NCI-H748 (cell line): ENCODE measurements at regions not wholly inside any gene's neighbourhood (a gene's known extent, or its start where the extent isn't known, plus 50 kb on each side); places are given as distances from the start of the nearest gene placed in this dataset.

Experiments
- DNase-seq: peaks from one replicate; lab custom pipeline; 2025; ENCODE audit not compliant: unreplicated experiment; lab: John Stamatoyannopoulos, UW

DNA sequence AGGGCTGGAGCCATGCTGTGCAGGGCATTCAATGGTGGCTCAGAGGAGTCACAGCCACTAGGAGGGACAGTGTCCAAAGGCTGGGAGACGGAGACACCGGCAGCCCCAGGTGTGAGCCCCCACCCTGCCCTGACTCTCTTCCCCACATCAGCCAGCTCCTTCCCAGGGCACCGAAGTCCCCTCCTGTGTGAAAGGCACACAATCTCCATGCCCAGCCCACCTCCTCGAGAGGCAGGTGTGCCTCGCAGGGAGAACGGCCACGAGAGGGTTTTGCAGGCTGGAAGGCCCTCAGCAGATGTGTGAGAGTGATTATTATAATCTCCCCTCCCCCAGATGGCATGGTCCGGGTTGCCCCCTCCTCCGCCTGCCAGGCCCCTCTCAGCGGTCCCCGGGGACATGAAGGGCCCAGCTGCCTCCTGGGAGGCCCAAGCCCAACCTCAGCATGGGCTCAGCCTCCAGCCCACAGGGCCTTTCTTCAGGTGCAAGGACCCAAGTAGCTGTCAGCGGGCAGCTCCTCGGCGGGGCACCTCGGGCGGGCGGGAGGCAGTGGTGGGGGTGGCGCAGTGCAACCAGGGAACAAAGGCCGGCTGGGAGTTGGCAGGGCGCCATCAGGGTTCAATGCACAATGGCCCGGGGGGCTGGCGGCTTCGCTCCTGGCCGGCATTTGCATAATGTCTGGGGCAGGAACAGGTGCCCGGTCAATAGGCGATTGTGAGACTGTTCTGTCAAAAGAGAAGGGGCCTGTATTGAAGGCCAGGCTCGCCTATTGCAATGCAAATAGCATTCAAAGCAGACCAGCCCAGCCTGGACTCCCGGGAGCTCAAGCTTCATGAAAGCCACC is 155.3 kb upstream of the ZMIZ1 start:
- DNase-seq: peak; percentile 96

DNA sequence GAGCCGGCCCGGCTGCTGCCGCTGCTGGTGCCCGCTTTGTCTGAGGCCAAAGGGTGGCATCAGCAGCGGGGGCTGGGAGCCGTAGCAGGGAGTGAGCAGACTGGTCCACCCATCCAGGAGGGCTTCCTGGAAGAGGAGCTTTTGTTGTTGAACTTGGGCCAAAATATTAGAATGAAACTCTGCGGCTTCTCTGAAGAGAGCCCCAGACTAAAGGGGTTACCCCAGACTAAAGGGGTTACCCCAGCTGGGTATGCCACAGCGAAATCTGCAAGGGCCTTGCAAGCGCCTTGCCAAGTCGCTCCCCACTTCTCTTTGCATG is 154.7 kb upstream of the ZMIZ1 start:
- DNase-seq: no peak

DNA sequence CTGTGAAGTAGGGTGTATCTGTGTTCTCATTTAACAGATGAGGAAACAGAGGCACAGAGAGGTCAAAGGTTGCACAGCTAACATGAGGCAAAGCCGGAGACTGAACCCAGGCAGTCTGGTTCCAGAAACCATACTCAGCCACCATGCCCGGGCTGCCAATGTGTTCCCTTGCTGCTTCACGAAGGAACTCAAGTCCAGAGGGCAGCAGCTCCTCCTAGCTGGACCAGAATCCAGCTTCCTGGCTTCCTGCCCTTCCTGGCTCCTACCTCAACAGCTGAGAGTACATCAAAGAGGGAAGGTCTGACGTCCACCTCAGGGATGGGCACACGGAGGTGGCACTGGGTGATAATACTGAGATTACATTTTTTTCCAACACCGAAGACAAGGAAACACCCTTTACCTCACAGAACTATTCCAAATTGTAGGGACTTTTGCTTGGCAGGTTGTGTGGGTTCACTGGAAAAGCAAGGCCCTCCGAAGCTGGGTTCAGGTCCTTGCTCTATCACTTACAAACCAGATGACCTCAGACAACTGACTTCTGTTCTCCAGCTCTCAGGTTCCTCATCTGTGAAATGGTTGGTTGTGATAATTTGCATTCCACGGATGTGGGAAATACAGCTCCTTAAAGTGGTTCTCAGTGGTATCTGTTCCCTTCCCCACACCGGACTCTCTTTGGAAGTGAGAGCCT is 154.1 kb upstream of the ZMIZ1 start:
- no peak for DNase-seq

DNA sequence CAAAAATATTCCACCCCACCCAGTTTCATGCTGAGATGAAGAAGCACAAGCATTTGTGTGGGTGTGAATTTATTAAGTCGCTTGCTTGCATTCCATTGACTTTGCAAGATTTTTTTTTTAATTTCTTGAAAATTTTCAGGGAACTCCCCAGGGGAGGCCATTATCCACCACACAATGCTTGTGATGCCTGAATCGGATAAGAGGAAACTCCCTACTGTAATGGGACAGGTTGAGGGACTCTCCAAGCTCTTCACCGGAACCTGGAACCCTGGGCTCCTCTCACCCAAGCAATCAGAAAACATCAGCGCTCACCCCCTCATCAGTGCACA is 153.6 kb upstream of the ZMIZ1 start:
- no peak for DNase-seq

DNA sequence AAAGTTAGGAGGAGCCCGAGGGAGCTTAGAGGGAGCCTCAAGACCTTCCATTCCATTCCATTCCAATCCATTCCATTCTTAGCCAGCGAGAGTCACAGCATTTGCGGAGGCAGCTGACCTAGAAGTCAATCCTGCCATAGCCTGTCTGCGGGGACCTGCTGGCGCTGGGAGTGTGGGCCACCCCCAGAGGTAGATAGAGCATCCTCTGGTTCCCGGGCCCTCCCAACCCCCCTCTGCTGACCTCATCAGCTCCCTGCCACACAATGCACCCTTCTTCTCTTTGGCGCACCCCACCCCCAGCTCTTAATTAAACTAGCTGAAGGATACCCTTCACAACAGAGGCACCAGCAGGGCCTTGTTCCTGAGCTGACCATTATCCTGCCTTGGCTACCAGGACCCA is 152.5 kb upstream of the ZMIZ1 start:
- no peak for DNase-seq

DNA sequence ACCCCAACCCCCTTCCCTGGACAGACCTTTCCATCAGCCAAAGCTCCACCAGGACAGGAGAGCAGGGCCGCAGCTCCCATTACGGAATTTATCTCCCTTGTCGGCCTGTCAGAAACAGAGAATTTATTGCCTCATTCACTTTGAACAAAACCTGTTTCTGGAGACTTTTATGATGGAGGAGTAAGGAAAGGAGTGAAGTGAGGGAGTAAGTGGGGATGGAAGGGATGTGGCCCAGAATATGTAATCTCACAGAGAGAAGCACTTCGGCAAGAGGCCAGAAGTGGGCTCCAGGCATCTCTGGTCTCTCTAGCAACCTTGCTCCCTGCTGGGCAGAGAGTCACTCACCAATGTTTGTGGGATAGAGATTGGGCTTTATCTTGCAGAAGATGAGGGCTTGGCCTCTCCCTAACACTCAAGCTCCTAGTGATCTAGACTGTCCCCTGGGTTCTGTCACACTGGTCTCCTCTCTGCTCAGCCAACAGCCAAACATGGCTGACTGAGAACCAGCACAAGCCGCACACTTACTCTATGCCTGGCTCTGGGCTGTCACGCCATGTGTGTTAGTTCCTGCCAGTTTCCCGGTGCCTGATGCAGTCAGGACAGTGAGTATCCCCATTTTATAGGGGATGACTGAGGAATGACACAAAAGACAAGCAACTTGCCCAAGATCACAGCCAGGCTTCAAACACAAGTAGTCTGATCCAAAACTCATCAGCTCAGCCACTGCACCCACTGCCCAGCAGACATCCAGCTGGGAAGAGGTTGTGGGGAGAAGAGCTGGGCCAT is 149.4 kb upstream of the ZMIZ1 start:
- no peak for DNase-seq

DNA sequence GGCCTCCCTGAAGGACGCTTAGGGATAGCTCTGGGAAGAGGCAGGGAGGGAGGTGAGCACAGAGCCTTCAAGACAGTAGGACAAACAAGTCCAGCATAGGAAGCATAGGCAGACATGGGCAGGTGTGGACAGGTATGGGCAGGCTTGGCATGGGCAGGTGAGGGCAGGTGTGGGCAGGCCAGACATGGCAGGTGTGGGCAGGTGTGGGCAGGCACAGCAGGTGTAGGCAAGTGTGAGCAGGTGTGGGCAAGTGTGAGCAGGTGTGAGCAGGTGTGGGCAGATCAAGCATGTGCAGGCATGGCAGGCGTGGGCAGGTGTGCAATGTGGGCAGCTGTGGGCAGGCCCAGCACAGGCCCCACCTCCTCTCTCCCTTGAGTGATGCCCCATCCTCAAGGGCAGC is 148.8 kb upstream of the ZMIZ1 start:
- peak; percentile 55 for DNase-seq

DNA sequence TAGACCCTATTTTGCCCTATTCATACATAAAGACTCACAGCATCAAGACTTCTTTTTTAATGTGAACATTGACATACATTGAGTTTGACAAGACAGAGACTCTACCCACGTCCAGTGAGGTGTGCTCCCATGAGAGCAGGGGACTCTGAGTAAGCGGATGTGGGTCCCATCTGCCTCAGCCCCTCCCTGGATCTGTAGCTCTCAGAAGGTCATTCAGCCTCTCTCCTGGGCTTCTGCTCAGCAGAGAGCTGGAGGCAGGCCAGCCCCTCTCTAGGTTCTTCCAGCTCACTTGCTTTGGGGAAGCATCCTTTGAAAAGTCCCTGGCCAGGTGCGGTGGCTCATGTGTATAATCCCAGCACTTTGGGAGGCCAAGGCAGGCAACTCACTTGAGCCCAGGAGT is 146.9 kb upstream of the ZMIZ1 start:
- DNase-seq: no peak

DNA sequence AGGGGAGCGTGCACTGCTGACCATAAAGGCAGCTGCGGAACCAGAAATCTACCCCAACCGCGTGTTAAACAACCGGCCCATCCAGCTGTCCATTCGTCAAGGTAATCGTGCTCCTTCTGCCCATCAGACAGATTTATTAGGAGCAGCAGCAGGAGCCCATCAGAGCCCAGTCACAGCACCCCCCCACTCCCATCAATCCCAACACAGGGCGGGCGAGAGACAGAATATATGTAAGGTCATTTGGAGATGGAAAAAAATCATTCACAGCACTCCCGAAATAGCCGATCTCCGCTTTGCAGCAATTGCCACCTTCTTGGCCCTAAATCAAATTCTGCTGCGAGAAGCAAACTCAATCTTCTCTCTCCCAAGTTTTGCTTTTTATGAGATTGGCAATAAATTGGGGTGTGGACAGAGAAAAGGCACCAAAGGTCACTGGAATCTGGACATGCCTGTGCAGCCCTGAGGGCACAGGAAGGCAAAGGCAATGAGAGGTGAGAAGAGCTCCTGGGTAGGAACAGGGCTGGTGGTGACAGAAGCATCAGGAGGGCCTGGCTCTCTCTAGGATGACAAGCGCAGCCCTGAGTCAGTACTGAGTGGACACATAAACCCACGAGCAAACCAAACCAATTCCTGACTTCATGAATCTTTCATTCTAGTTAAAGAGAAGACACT is 145.0 kb upstream of the ZMIZ1 start:
- DNase-seq: no peak

DNA sequence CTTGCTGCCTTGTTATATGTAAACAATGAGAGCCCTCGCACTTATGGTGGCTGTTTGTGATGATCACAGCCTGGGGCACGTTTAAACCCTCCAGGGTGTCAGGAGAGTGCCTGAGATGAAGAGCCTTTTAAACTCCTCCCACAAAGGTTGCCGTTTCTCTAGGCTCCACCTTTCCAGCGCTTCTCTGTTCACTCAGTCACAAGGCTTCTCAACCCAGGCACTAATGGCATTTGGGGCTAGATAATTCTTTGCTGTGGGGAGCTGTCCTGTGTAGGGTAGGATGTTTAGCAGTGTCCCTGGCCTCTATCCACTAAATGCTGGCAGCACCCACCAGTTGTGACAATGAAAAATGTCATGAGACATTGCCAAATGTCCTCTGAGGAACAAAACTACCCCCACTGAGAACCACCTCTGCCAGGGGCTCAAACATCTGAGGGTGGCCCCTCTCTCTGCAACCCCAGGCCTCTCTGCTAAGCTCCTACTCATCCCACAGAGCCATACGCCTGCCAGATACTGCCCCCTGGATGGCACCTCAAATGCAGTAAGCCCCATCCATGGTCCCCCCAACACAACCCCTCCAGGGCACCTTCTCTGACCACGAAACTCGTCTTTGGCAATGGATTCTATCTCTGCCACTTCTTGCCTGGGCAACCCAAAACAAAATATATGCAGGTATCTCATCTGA is 144.3 kb upstream of the ZMIZ1 start:
- DNase-seq: peak; percentile 21

DNA sequence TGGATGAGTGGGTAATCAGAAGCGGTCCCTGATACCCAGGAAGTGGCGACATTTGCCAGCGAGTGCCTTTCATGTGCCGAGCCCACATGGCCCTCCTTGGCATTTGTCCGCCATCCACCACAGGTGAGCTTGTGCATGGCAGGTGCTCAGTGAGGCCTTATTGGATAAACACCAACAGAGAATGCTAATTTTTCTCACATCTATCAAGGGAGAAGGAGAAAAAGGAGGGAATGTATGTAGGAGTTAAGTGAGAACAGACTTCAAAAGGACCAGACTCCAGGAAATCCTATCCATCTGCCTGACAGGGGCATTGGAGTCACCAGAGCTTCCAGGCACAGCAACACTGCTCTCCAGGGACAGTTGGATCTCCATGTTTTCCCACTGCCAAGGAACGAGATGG is 143.5 kb upstream of the ZMIZ1 start:
- no peak for DNase-seq

DNA sequence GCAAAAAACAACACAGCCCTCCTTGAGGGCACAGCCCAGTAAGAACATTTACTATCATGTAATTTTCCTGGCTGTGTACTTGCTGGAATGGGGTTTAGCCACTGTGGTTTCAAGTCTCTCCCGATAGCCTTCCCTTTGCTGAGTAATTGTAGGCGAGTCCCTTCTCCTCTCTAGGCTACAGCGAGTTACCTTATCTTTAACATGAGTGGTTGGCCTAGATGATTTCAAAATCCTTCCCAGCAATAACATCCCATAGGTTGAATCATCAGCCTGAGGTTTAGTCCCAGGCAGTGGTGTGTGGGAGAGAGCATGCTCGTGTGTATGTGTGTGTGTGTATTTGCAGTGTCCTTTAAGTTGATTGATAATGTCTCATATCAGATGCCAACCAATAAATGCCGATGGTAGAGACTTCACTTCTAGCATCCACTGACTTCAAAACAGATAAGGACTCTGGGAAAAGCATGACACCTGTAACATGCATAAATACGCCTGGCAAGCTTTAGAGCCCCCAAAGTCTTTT is 142.9 kb upstream of the ZMIZ1 start:
- DNase-seq: no peak

DNA sequence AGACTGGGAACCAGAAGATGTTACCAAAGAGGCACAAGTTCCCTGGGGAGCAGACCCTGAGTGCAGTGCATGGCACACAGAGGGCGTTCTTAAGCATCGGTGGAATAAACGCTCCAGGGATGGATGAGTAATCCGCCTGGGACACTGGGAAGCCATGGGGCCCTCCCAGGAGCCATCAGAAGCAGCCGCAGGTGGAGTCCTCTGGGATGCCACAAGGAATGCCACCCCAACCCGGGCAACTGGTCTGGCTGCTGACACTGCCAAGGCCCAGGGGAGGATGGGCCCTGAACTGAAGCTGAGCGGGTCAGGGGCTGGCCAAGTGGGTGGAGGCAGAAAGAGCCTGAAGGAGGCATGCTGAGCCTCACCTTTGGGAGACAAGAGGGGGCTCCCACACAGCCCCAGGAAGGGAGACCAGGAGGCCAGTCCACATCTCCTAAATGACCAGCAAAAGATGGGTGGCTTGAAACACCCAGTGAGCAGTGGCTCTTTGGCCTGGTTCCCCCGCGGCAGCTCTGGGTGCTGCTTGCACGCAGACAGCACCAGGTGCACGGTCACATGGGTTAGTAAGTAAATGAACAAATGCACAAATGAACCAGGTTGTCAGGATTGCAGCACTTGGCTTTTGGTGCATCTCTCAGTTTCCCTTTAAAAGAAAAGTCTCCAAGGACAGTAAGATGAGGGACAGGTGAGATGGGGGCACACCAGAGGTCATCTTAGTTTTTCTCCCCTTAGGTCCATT is 141.3 kb upstream of the ZMIZ1 start:
- DNase-seq: no peak

DNA sequence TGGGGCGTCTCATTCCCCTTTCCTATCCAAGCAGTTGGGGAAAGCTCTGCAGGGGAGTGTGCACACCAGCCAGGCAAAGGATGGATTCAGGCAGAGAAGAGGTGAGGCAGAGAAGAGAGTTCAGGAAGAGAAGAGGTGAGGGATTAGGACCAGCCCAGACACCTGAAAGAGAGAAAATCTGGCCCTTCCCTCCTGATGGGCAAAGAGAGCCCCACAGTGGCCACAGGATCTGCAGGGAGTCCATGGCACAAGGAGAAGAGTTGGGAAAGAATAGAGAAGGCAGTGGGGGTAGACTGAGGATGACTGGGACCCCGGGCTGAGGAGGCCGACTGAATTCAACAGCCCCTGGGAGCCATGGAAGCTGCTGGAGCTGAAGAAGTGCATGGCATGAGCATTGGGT is 140.4 kb upstream of the ZMIZ1 start:
- no peak for DNase-seq

DNA sequence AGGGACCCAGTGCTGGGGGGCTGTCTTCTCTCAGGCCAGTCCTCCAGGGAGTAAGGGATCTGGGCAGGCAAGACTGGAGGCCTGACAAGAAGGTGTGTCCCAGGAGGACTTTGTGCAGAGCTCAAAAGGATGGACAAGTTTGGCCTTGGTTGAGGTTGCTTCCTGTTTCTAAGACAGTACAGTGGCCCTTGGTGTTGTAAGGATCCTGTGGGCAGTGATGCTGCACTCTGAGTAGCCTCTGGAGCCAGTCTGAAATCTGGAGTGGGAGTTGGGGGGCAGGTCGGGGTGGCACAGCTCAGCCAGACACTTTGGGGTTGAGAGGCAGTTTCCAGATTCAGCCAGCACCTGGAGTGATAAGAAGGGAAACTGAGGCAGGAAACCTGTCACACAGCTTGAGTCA is 139.2 kb upstream of the ZMIZ1 start:
- no peak for DNase-seq

DNA sequence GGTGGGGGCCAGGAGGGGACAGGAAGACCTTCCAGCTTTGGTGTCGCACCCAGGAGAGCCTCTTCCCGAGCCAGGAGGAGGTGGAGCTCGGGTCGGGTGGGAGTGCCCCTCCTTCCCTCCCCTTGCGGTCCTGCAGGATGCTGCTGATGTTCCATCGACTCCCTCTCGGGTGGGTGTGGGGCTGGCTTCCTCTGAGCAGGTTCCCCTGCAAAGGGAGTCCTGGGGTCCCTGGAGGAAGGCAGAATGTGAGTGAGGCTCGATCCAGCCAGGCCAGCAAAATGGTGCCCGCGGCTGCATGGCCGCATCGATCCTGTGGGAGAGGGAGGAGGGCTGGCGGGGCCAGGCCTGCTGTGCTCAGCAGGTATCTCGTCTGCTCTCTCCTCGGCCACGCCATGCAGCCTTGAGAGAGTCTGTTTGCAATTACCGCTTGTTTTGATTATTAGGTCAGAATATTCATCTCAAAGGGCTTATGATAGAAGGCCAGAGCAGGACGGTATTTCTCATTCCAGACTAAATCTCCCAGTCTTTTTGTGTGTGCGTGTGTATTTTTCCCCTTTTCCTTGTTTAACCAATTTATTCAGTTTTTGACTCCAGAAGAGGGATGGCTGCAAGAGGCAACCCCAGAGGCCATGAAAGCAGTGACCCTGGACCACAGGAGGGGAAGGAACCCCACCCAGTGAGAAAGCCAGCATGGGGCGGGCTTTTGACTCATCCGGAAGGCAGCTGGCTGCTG is 137.3 kb upstream of the ZMIZ1 start:
- DNase-seq: peak; percentile 44

DNA sequence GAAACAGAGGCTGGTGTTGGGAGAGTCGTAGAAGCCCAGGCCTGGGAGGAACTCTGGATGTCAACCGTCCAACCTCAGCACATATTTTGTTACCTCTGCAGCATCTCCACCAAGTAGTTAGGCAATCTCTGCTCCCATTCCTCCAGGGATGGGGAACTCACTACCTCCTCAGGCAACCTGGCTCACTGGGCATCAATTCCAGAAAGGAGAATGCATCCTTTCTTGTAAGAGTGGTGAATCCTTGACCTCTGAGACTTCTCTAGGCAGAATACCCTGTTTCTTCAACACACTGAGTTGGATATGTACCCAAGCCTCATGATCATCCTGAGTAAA is 136.7 kb upstream of the ZMIZ1 start:
- no peak for DNase-seq

DNA sequence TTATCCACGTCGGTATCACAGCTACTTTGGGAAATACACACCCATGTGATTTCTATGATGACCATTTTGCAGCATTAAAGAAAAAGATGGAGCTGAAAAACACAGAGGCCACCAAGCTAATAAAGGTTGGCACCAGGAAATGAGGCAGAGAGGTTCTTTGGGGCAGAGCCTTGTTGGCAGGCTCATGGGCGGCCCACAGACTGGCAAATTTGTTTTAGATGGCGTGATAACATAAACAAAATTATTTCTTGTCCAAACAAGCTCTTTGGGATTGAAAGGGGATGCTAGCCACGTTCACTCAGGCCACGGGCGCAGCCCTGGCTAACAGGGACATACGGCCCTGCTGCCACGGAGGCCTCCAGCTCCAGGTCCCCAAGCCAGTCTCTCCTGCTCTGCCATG is 135.9 kb upstream of the ZMIZ1 start:
- no peak for DNase-seq

DNA sequence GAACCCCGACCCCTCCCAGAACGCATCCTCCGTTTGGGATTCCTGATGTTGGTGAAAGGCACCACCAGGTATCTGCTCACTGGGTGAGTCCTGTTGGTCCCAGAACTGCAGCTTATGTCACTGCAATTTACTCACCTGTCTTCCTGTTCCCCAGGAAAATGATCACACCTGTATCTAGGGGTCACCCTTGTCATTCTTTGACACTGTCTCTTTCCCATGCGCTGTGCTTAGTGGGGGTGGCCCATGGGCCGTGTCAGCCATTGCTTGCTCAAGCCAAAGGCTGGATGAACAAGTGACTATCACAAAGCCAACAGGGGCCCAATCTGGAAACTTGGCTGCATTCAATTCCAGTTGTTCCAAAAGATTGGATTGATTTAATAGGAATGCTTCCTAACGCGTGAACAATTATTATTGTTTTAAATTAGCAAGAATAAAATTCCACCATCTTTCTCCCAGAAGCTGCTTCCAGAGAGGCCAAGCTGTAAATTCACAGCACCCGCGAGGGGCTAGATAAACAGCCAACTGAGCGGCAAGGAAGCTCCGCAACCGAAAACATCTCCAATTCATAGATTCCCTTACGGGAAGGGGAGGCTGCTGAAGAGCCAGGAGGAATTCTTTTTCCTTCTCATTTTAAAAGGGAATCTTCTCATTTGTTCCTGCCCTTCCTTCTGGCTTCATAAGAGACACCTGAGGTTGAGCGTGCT is 134.8 kb upstream of the ZMIZ1 start:
- DNase-seq: no peak
